Gastroesophageal sphincter (tissue), 2 donors: ENCODE measurements at regions not wholly inside any gene's neighbourhood (a gene's known extent, or its start where the extent isn't known, plus 50 kb on each side); places are given as distances from the start of the nearest gene placed in this dataset.

Source experiments
- POLR2A ChIP-seq, 2 donors: fragments of 450-650 bp; IDR thresholded peaks; one replicate each; pipeline ENCODE4 v1.6.1; 2017; ENCODE audit warnings: antibody characterized with exemption in 2 of 2, mild to moderate bottlenecking in 2 of 2, moderate library complexity in 1 of 2
- POLR2AphosphoS5 ChIP-seq: sonication (generic); formaldehyde crosslinking; IDR thresholded peaks from one replicate; pipeline ENCODE4 v1.6.1; 2017; ENCODE audit warnings: antibody characterized with exemption

- TF ChIP-seq POLR2AphosphoS5 = no peak
- TF ChIP-seq POLR2A (IDR thresholded peaks at IDR 0.05) = no peak
These were observed 372.9 kb upstream of the IRX2 start for GRCh38 chr5:3124410-3124809.
